ENCODE measurements at regions not wholly inside any gene's neighbourhood (a gene's known extent, or its start where the extent isn't known, plus 50 kb on each side); places are given as distances from the start of the nearest gene placed in this dataset.

DNA sequence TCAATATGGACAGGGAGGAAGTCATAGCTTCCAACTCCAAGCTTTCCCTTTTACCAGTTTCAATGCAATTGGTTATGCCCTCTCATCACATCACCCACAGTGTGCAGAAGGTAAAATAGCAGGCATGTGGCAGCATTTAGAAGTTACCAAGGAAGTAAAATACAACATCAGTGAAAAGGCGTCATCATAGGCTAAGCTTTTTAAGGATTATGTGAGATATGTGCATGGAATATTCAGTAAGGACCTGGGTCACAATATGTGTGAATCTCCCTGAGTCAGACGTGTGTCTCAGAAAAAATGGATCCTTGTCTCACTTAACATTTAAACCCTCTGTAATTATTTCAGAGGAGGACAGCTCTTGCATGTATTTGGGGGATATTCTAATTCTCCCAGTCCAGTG lies 522.8 kb upstream of the POM121L12 start:
- Histone ChIP-seq H3K4me3 (ENCODE audit: low read length) (no peak overlapping the region), H3K9ac (ENCODE audit: low read length) (no peak overlapping the region), H3K4me1 (ENCODE audit: control insufficient read depth, low read depth, low read length) (no peaks in the 10 kb centered on the region), H3K9me3 (ENCODE audit: control insufficient read depth, low read depth, low read length) (no peaks in the 10 kb centered on the region), H3K27ac (ENCODE audit: low read length) (no peak overlapping the region), H3K36me3 (ENCODE audit: control insufficient read depth, low read depth, low read length) (no peaks in the 10 kb centered on the region), H3K27me3 (ENCODE audit: control insufficient read depth, insufficient read depth, low read length) (no peaks in the 10 kb centered on the region)

DNA sequence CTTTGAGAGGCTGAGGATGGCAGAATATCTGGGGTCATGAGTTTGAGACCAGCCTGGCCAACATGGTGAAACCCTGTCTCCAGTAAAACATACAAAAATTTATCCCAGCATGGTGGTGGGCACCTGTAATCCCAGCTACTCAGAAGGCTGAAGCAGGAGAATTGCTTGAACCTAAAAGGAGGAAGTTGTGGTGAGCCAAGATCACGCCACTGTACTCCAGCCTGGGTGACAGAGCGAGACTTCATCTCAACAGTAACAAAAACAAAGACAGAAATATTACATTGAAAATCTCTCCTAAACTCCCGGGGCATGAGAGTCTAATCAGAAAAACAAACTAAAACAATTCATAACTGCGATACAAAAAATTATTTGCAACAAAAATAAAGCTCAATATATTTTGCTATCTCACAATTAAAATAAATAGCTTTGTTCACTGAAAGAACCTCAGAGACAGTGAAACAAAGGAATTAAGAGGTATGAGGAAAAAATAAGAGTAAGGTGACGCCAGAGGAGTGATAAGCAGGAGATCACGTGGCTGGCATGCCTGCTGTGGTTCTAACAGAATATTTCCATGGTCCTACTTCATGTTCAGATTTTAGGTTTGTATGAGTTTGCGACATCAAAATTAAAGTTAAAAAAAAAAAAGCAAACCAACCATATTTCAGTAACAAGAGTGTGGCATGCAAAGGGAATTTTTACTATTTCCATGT lies 527.7 kb upstream of the POM121L12 start:
- Histone ChIP-seq H3K4me1 (ENCODE audit: control insufficient read depth, low read depth, low read length) (no peaks in the 10 kb centered on the region), H3K4me3 (ENCODE audit: low read length) (no peak overlapping the region), H3K27ac (ENCODE audit: low read length) (no peak overlapping the region), H3K36me3 (ENCODE audit: control insufficient read depth, low read depth, low read length) (no peaks in the 10 kb centered on the region), H3K27me3 (ENCODE audit: control insufficient read depth, insufficient read depth, low read length) (no peaks in the 10 kb centered on the region), H3K9ac (ENCODE audit: low read length) (no peak overlapping the region), H3K9me3 (ENCODE audit: control insufficient read depth, low read depth, low read length) (no peaks in the 10 kb centered on the region)

DNA sequence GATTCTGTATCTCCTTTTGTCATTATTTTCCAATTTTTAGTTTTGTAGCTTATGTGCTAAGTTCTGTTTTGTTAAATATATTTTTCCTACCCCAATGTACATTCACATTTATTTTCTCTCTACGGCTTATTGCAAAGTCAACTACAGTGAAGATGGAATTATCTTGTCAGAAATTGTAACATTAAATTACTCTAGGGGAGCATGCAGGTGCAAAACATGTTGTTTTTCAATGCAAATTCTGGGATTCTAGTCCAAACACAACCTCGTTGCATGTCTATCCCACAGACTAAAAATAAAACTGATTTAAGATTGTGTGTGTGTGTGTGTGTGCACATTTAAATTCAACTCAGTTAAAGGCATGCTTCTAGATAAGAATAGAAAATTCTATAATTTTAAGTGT lies 529.1 kb upstream of the POM121L12 start:
- no peak overlapping the region for H3K9ac ChIP-seq (ENCODE audit: low read length)
- H3K9me3 ChIP-seq (ENCODE audit: control insufficient read depth, low read depth, low read length), result no peaks in the 10 kb centered on the region
- no peaks in the 10 kb centered on the region for H3K4me1 ChIP-seq (ENCODE audit: control insufficient read depth, low read depth, low read length)
- H3K27ac ChIP-seq (ENCODE audit: low read length), result no peak overlapping the region
- no peaks in the 10 kb centered on the region for H3K27me3 ChIP-seq (ENCODE audit: control insufficient read depth, insufficient read depth, low read length)
- H3K4me3 ChIP-seq (ENCODE audit: low read length), result no peak overlapping the region
- no peaks in the 10 kb centered on the region for H3K36me3 ChIP-seq (ENCODE audit: control insufficient read depth, low read depth, low read length)

GRCh38 chr7:52504561-52504960 lies 530.9 kb upstream of the POM121L12 start:
- Histone ChIP-seq H3K36me3 (ENCODE audit: control insufficient read depth, low read depth, low read length) (no peaks in the 10 kb centered on the region), H3K27ac (ENCODE audit: low read length) (no peak overlapping the region), H3K9ac (ENCODE audit: low read length) (no peak overlapping the region), H3K9me3 (ENCODE audit: control insufficient read depth, low read depth, low read length) (no peaks in the 10 kb centered on the region), H3K4me3 (ENCODE audit: low read length) (no peak overlapping the region), H3K4me1 (ENCODE audit: control insufficient read depth, low read depth, low read length) (peaks cover 3% of the 10 kb centered on the region), H3K27me3 (ENCODE audit: control insufficient read depth, insufficient read depth, low read length) (no peaks in the 10 kb centered on the region)

GRCh38 chr7:52502281-52502680 lies 533.2 kb upstream of the POM121L12 start:
- Histone ChIP-seq H3K9me3 (ENCODE audit: control insufficient read depth, low read depth, low read length) (no peaks in the 10 kb centered on the region), H3K4me3 (ENCODE audit: low read length) (no peak overlapping the region), H3K36me3 (ENCODE audit: control insufficient read depth, low read depth, low read length) (no peaks in the 10 kb centered on the region), H3K4me1 (ENCODE audit: control insufficient read depth, low read depth, low read length) (peaks cover 3% of the 10 kb centered on the region), H3K27me3 (ENCODE audit: control insufficient read depth, insufficient read depth, low read length) (no peaks in the 10 kb centered on the region), H3K27ac (ENCODE audit: low read length) (no peak overlapping the region), H3K9ac (ENCODE audit: low read length) (no peak overlapping the region)

DNA sequence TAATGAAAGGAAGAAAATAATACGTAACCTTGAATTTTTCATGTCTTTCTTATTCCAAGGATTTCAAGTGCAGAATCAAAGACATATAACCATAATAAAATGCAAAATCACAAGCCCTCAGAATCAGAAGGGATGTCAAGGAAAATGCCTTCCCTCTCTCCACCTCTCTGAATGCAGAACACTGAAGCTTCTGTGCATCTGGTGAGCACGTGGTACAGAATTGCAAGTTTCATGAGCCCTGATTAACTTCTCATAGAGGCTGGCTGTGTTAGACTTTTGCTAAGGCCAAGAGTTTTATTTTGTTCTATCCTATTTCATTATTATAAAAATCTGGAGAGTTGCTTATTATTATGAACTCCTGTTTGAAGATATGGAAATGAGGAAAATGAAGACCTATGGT lies 533.7 kb upstream of the POM121L12 start:
- Histone ChIP-seq H3K4me3 (ENCODE audit: low read length) (no peak overlapping the region), H3K4me1 (ENCODE audit: control insufficient read depth, low read depth, low read length) (peaks cover 3% of the 10 kb centered on the region), H3K9me3 (ENCODE audit: control insufficient read depth, low read depth, low read length) (no peaks in the 10 kb centered on the region), H3K27ac (ENCODE audit: low read length) (no peak overlapping the region), H3K36me3 (ENCODE audit: control insufficient read depth, low read depth, low read length) (no peaks in the 10 kb centered on the region), H3K9ac (ENCODE audit: low read length) (no peak overlapping the region), H3K27me3 (ENCODE audit: control insufficient read depth, insufficient read depth, low read length) (no peaks in the 10 kb centered on the region)

GRCh38 chr7:52500841-52501240 lies 534.6 kb upstream of the POM121L12 start:
- Histone ChIP-seq H3K9ac (ENCODE audit: low read length) (no peak overlapping the region), H3K4me1 (ENCODE audit: control insufficient read depth, low read depth, low read length) (peaks cover 3% of the 10 kb centered on the region), H3K36me3 (ENCODE audit: control insufficient read depth, low read depth, low read length) (no peaks in the 10 kb centered on the region), H3K27ac (ENCODE audit: low read length) (no peak overlapping the region), H3K27me3 (ENCODE audit: control insufficient read depth, insufficient read depth, low read length) (no peaks in the 10 kb centered on the region), H3K9me3 (ENCODE audit: control insufficient read depth, low read depth, low read length) (no peaks in the 10 kb centered on the region), H3K4me3 (ENCODE audit: low read length) (no peak overlapping the region)

DNA sequence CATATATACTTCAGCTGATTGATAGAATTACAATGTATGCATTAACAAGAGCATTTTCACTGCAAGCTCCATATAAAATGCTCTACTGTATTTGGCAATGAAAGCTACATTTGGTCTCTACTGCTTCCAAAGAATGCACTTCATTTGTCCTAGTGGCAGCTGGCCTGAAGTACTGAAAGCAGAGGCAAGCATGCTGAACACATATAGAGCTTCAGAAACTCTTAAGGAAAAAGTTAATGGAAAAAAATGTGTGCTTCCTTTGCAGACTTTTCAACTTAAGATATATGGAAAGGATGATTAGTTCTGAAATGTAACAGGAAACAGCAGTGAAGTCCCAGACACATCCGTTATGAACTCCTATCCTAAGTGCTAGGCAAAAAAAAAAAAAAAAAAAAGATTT lies 537.1 kb upstream of the POM121L12 start:
- no peak overlapping the region for H3K4me3 ChIP-seq (ENCODE audit: low read length)
- no peak overlapping the region for H3K27ac ChIP-seq (ENCODE audit: low read length)
- H3K36me3 ChIP-seq (ENCODE audit: control insufficient read depth, low read depth, low read length), result no peaks in the 10 kb centered on the region
- H3K9me3 ChIP-seq (ENCODE audit: control insufficient read depth, low read depth, low read length), result no peaks in the 10 kb centered on the region
- H3K9ac ChIP-seq (ENCODE audit: low read length), result no peak overlapping the region
- H3K27me3 ChIP-seq (ENCODE audit: control insufficient read depth, insufficient read depth, low read length), result no peaks in the 10 kb centered on the region
- H3K4me1 ChIP-seq (ENCODE audit: control insufficient read depth, low read depth, low read length), result peaks cover 3% of the 10 kb centered on the region

- H3K4me1 ChIP-seq (ENCODE audit: control insufficient read depth, low read depth, low read length), result no peaks in the 10 kb centered on the region
- no peaks in the 10 kb centered on the region for H3K36me3 ChIP-seq (ENCODE audit: control insufficient read depth, low read depth, low read length)
- H3K9ac ChIP-seq (ENCODE audit: low read length), result no peak overlapping the region
- H3K27me3 ChIP-seq (ENCODE audit: control insufficient read depth, insufficient read depth, low read length), result no peaks in the 10 kb centered on the region
- H3K27ac ChIP-seq (ENCODE audit: low read length), result no peak overlapping the region
- H3K9me3 ChIP-seq (ENCODE audit: control insufficient read depth, low read depth, low read length), result no peaks in the 10 kb centered on the region
- H3K4me3 ChIP-seq (ENCODE audit: low read length), result no peak overlapping the region
These were observed 549.2 kb upstream of the POM121L12 start for GRCh38 chr7:52486267-52486666.

GRCh38 chr7:52482076-52482475 lies 553.4 kb upstream of the POM121L12 start:
- Histone ChIP-seq H3K4me1 (ENCODE audit: control insufficient read depth, low read depth, low read length) (peaks cover 23% of the 10 kb centered on the region), H3K27me3 (ENCODE audit: control insufficient read depth, insufficient read depth, low read length) (no peaks in the 10 kb centered on the region), H3K27ac (ENCODE audit: low read length) (no peak overlapping the region), H3K9me3 (ENCODE audit: control insufficient read depth, low read depth, low read length) (no peaks in the 10 kb centered on the region), H3K9ac (ENCODE audit: low read length) (no peak overlapping the region), H3K4me3 (ENCODE audit: low read length) (no peak overlapping the region), H3K36me3 (ENCODE audit: control insufficient read depth, low read depth, low read length) (no peaks in the 10 kb centered on the region)

DNA sequence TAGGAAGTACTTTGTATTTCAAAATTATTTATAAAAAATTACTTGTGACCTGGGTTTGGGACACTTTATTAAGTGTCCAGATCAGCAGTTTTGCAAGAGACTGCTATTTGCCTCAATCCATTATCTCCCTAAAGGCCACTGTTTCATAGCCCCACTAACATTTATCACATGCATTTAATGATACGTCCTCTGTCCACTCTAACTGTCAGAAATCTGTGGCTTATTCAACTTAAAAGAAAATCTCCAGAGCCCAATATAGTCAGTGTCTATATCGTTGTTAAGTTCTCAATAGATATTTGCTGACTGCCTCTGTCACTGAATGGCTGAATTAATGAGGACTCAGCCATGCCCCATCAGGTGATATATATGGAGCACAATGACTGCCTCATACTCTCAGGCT lies 553.9 kb upstream of the POM121L12 start:
- H3K27me3 ChIP-seq (ENCODE audit: control insufficient read depth, insufficient read depth, low read length), result no peaks in the 10 kb centered on the region
- H3K36me3 ChIP-seq (ENCODE audit: control insufficient read depth, low read depth, low read length), result no peaks in the 10 kb centered on the region
- H3K27ac ChIP-seq (ENCODE audit: low read length), result no peak overlapping the region
- no peak overlapping the region for H3K9ac ChIP-seq (ENCODE audit: low read length)
- H3K4me3 ChIP-seq (ENCODE audit: low read length), result no peak overlapping the region
- H3K4me1 ChIP-seq (ENCODE audit: control insufficient read depth, low read depth, low read length), result peaks cover 23% of the 10 kb centered on the region
- H3K9me3 ChIP-seq (ENCODE audit: control insufficient read depth, low read depth, low read length), result no peaks in the 10 kb centered on the region

GRCh38 chr7:52479990-52480389 lies 555.4 kb upstream of the POM121L12 start:
- H3K4me1 ChIP-seq (ENCODE audit: control insufficient read depth, low read depth, low read length), result peaks cover 23% of the 10 kb centered on the region
- H3K36me3 ChIP-seq (ENCODE audit: control insufficient read depth, low read depth, low read length), result no peaks in the 10 kb centered on the region
- no peaks in the 10 kb centered on the region for H3K9me3 ChIP-seq (ENCODE audit: control insufficient read depth, low read depth, low read length)
- H3K9ac ChIP-seq (ENCODE audit: low read length), result no peak overlapping the region
- no peak overlapping the region for H3K4me3 ChIP-seq (ENCODE audit: low read length)
- no peak overlapping the region for H3K27ac ChIP-seq (ENCODE audit: low read length)
- no peaks in the 10 kb centered on the region for H3K27me3 ChIP-seq (ENCODE audit: control insufficient read depth, insufficient read depth, low read length)

Data from iPS-18a (cell line).